NCI-H748 treated with DMSO at 0.1 percent for 48 hours (cell line): ENCODE measurements at regions not wholly inside any gene's neighbourhood (a gene's known extent, or its start where the extent isn't known, plus 50 kb on each side); places are given as distances from the start of the nearest gene placed in this dataset.
"Not testable (repeated sequence)": the region's sequence is repeated elsewhere in the genome, so short reads cannot be mapped to it uniquely, and the experiment has no call there.

Experiments used
- DNase-seq: peaks from one replicate; lab custom pipeline; 2025; lab: John Stamatoyannopoulos, UW

DNA sequence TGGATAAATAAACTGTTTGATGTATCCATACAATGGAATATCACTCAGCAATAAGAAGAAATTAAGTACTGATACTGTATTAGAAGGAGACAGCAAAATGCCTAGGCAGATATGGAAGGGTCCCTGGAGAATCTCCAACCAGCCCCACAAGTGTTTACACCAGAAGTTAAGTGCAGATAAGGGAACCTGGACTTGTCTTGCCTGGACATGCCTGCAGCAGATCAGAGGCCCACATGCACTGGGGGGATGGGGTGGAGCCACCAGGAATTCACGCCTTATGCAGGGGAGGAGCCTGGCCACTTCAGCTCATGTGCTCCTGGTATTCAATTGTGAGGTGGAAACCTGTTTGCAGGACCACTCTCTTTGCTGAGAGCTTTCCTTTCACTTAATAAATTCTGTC, 356.9 kb downstream of the TUBA3C start:
- DNase-seq = not testable (repeated sequence)

DNA sequence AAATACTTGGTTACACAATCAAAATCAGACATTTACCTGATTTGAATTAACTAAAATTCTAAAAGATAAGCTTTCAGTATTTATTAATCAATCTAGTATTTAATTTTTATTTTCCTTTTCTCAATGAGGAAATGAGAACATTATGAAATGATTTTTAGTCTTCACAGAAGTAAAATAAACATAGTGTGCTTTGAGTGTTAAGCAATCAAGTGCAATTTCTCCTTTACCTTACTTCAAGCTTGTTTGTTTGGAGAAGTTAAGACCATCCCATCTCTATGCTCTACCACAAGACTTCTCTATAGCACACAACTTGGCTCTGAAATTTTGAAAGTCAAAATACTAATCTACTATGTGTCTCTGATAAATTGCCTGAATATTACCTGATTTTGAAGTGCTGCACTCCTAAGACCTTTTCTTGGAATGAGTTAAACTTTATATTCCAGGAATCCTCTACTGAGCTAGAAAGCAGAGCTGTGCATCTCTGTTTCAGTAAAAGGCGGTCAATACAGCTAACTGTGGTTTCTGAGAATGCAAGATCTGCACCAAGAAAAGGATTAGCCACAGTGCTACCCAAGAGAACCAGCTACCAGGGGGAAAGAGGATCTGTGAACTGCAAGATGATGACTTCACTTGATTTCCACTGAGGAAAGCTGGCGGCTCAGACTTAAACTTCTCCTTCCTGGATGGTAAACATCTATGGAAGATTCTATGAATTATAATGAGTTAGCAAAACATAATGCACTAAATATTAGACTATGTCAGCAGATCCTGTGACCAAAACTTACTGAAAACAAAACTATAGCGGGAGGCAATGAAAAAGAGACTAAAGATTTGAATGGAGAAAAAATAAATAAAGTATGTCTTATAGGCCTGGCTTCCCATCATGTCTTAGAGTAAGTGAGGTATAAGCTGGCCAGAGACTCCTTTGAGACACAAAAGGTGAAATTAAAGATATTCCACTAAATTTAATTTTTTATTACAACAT, 358.7 kb downstream of the TUBA3C start:
- DNase-seq = not testable (repeated sequence)

DNA sequence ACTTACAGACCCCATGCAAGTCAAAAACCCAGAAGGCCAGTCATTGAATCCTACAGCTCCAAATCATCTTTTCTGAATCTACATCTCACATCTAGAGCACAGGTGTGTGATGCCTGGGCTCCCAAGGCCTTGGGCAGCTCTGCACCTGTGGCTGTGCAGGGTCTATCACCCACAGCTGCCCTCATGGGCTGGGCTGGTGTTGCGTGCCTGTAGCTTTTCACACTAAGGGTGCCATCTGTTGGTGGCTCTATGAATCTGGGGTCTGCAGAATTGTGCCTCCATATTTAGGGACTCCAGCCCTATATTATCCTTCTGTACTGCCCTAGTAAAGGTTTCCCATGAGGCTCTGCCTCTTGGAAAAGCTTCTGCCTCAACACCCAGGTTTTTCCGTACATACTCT, 407.6 kb downstream of the TUBA3C start:
- DNase-seq = not testable (repeated sequence)

GRCh38 chr13:18741696-18742095, 439.9 kb downstream of the TUBA3C start:
- DNase-seq = not testable (repeated sequence)

DNA sequence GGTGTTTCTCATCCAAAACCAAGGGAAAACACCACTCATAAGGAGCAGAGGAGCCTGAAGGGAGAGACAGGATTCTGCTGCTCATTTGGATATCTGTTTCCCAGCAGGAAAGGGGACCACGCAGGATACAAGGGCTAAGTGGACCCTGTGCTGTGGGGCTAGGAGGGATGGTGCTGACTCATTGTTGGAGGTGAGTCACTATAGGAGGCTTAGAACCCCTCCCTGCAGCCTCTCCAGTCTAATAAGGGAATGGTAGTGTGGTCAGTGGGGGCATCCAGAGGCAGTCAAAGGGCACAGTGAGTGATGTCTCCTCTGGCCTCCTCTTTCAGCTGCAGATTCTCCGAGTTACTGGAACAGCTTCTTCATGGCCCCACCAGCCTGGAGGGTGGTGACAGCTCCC, 442.3 kb downstream of the TUBA3C start:
- no peak for DNase-seq

DNA sequence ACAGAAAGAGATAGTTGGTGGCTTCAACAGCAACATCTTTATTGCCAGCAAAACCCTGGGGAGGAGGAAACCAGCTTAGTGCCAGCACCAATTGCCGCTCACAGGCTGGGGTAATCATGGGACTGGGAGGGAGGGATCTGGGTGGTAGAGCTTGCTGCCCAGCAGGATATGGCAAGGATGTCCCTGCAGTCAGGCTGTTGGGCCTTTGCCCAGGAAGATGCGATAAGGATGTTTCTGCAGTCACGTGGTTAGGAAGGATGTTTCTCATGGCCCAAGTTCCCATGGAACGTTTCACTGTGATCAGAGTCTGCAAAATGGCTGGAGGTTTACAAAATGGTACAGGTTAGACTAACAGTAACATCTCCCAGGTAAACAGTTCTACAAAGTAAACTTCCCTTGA, 443.5 kb downstream of the TUBA3C start:
- not testable (repeated sequence) for DNase-seq

GRCh38 chr13:18727138-18727537, 454.5 kb downstream of the TUBA3C start:
- DNase-seq = not testable (repeated sequence)

DNA sequence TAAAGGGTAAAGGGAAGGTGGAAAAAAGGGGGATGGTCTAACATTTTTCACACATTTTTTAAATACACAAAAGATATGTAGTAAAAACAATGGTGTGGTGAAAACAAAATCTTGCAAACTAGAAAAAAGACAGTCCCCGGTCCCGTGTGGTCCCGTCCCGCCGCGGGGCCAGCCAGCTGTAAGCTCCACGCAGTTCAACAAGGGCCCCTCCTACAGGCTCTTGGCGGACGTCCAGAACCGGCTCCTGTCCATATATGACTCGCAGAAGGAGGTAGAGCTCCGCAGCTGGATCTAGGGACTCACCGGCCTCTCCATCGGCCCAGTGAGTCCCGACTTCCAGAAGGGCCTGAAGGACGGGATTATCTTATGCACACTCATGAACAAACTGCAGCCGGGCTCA, 455.1 kb downstream of the TUBA3C start:
- not testable (repeated sequence) for DNase-seq

GRCh38 chr13:18725242-18725822, 456.3 kb downstream of the TUBA3C start:
- DNase-seq = not testable (repeated sequence)

DNA sequence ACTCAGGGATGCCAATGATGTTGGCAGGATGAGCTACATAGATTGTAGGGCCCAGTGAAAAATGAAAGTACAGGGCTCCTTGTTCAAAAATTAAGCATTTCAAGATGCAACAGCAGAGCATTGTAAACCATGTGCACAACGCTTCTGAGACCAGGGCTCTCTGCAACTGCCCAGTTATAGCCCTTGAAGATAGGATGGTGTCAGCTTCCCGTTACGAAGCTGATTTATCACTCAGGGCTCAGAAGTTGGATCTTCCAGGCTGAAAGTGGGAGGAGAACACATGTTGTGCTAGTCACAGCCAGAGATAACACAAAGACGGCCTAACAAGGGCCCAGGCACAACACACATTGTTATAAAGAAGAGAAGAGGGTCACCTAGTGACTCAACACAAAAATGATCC, 466.7 kb downstream of the TUBA3C start:
- no peak for DNase-seq

DNA sequence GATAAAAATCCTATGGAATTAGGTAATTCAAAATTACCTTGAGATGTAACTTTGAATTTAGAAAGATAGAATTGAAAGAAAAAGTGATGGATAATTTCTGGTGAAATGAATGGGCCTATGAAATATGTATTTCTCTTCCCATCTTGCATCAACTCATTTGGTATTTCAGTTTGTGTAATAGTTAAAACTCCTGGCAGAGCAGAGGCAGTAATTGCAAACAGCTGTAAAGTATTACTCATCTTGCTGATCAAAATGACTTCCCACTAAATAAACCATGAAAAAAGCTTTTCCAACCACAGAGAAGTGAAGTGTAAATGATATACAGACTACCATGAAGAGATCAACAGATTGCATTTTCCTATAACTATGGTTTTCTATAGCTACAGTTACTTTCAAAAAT, 471.0 kb downstream of the TUBA3C start:
- DNase-seq = not testable (repeated sequence)

GRCh38 chr13:18706538-18706937, 475.1 kb downstream of the TUBA3C start:
- not testable (repeated sequence) for DNase-seq

DNA sequence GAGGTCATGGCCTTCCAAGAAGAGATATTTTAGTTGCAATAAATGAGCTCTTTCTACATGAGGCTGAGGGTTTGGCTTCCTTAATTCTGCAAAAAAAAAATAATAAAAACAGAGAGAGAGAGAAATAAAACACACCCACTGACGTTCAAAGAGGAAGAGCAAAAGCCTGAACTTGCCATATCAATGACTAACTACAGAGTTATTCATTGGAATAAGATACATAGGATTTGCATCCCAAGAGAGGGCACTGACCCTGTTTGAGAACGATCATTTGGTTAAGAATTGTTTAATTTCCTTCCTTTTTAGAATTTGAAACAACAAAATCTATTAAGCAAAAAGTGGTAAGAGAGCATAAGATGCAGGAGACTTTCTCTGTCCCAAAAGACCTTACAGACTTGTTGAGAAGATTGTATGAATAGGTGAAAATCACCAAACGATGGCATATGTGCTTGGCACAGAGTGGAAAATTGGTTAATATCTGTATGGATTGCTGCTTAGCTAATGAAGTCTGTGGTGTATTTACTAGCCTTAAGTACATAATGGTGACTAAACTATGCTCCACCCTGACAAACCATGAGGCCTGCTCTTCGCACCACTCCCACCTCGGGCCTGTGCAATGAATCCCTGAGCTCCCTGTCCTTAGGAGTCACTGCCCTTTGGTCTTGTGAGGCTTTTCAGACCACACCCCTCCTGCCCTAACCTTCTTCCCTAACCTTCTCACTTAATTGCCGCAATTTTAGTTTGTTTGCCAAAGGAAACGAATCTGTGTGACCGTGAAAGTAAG, 479.0 kb downstream of the TUBA3C start:
- not testable (repeated sequence) for DNase-seq

- DNase-seq = not testable (repeated sequence)
Measured at GRCh38 chr13:18698332-18698731, 483.3 kb downstream of the TUBA3C start.

DNA sequence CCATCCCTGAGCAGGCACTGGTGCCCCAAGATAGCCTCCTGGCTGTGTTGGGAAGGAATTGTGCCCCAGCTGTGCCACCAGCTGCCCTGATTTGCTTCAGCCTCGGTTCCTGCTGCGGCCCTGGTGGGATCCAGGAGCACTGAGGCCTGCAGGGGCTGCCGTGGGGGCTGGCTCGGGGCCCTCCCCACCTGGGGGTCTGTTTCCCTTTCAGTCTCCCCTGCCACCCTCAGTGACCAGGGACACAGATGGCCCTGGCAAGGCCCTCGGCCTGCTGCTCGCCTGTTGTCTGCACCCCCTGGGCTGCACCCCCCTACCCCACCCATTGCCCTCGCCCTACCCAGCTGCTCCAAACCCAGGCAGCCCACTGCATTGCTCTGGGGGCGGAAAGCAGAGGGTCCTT, 483.8 kb downstream of the TUBA3C start:
- DNase-seq = not testable (repeated sequence)

DNA sequence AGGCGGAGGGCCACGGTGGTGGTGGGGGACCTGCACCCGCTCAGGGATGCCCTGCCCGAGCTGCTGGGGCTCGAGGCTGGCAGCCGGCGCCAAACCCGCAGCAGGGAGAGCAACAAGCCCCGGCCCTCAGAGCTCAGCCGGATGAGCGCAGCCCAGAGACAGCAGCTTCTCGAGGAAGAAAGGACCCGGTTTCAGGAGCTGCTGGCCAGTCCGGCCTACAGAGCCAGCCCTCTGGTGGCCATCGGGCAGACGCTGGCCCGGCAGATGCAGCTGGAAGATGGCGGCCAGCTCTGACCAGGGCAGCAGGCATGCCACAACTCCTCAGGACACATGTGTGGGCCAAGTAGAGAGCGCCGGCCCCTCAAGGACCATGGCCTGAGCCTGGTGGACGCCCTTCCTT, 484.4 kb downstream of the TUBA3C start:
- DNase-seq = not testable (repeated sequence)

GRCh38 chr13:18677403-18677802, 504.2 kb downstream of the TUBA3C start:
- DNase-seq = not testable (repeated sequence)

- not testable (repeated sequence) for DNase-seq
Measured at GRCh38 chr13:18675268-18675667, 506.4 kb downstream of the TUBA3C start.

GRCh38 chr13:18673794-18674193, 507.8 kb downstream of the TUBA3C start:
- DNase-seq = not testable (repeated sequence)

GRCh38 chr13:18666585-18666984, 515.0 kb downstream of the TUBA3C start:
- not testable (repeated sequence) for DNase-seq

GRCh38 chr13:18665716-18666115, 515.9 kb downstream of the TUBA3C start:
- DNase-seq = not testable (repeated sequence)

GRCh38 chr13:18665124-18665523, 516.5 kb downstream of the TUBA3C start:
- not testable (repeated sequence) for DNase-seq
